AG04449 (cell line): ENCODE measurements at regions not wholly inside any gene's neighbourhood (a gene's known extent, or its start where the extent isn't known, plus 50 kb on each side); places are given as distances from the start of the nearest gene placed in this dataset.
"Not testable (repeated sequence)": the region's sequence is repeated elsewhere in the genome, so short reads cannot be mapped to it uniquely, and the experiment has no call there.

Source experiments
- CTCF ChIA-PET: fragments of 350-600 bp; formaldehyde crosslinking; extraction: SDS; loops from one replicate; lab custom pipeline; 2021; ENCODE audit warnings: antibody characterized with exemption; lab: Yijun Ruan, JAX
- POLR2A ChIA-PET: fragments of 400-600, 350-600 bp; formaldehyde crosslinking; extraction: SDS; loops from one replicate; lab custom pipeline; 2020; ENCODE audit warnings: antibody characterized with exemption, inconsistent platforms; lab: Yijun Ruan, JAX
- DNase-seq: peaks from one replicate; pipeline ENCODE4 v3.0.0-alpha.2; 2010; ENCODE audit warnings: low read depth, low spot score
- H3K4me3 ChIP-seq: 2 replicates; pipeline ENCODE4 v1.5.1; 2011; ENCODE audit warnings: low read depth, mild to moderate bottlenecking, control low read depth, low read length
- TF ChIP-seq, protein P1 (sequence below): IDR thresholded peaks from one replicate; pipeline ENCODE4 v1.5.1; 2011; ENCODE audit warnings: mild to moderate bottlenecking, moderate library complexity, low read length, control low read depth, inconsistent platforms; ENCODE audit not compliant: insufficient read depth; ENCODE audit errors: missing control alignments

- no peak overlapping the region for H3K4me3 ChIP-seq
- TF ChIP-seq, protein P1, sequence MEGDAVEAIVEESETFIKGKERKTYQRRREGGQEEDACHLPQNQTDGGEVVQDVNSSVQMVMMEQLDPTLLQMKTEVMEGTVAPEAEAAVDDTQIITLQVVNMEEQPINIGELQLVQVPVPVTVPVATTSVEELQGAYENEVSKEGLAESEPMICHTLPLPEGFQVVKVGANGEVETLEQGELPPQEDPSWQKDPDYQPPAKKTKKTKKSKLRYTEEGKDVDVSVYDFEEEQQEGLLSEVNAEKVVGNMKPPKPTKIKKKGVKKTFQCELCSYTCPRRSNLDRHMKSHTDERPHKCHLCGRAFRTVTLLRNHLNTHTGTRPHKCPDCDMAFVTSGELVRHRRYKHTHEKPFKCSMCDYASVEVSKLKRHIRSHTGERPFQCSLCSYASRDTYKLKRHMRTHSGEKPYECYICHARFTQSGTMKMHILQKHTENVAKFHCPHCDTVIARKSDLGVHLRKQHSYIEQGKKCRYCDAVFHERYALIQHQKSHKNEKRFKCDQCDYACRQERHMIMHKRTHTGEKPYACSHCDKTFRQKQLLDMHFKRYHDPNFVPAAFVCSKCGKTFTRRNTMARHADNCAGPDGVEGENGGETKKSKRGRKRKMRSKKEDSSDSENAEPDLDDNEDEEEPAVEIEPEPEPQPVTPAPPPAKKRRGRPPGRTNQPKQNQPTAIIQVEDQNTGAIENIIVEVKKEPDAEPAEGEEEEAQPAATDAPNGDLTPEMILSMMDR = no peak
- ChIA-PET POLR2A (no interaction called here), CTCF (interaction anchor here (1.1 kb wide), 1 partner anchor 484 kb away, joined by 3 read pairs; no protein-coding TSS in a partner anchor)
- DNase-seq = no peak
Measured at GRCh38 chr1:102472520-102472919, 475.8 kb upstream of the OLFM3 start.

DNA sequence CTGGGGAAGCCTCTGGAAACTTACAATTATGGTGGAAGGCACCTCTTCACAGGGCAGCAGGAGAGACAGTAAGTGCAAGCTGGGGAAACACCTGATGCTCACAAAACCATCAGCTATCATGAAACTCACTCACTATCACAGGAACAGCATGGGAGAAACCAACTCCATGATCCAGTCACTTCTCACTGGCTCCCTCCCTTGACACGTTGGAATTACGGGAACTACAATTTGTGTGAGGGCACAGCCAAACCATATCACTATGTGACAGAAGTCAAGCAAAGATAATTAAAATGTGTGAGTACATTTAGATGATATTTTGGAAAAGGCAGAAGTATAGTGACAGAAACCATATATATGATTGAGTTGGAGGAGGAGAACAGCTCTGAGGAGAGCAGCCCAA is 474.0 kb upstream of the OLFM3 start:
- TF ChIP-seq, protein P1 = no peak
- POLR2A ChIA-PET = no interaction called here
- no peak for DNase-seq
- CTCF ChIA-PET = no interaction called here
- H3K4me3 ChIP-seq = no peak overlapping the region

DNA sequence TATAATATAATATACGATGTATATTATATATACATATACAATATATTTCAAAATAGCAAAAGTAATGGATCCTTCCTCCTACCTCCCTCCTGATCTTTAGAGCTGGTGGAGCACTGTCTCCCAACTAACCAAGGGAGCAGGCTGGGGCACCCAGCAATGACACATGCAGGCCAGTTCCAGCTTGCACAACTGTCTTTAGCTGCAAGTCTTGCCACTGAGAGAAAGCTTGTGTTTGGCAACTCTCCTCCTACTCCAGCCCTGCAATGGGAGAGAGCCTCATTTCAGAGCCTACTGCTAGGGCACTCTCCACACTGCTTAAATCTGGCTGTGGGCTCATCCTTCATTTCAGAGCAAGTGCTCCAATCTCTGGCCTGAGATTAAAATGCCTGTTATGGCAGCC is 469.8 kb upstream of the OLFM3 start:
- CTCF ChIA-PET = no interaction called here
- POLR2A ChIA-PET = no interaction called here
- TF ChIP-seq, protein P1 = no peak
- no peak for DNase-seq
- H3K4me3 ChIP-seq = no peak overlapping the region

- H3K4me3 ChIP-seq = no peak overlapping the region
- TF ChIP-seq, protein P1 = no peak
- POLR2A ChIA-PET = no interaction called here
- CTCF ChIA-PET = no interaction called here
- no peak for DNase-seq
Measured at GRCh38 chr1:102463328-102463727, 466.6 kb upstream of the OLFM3 start.

DNA sequence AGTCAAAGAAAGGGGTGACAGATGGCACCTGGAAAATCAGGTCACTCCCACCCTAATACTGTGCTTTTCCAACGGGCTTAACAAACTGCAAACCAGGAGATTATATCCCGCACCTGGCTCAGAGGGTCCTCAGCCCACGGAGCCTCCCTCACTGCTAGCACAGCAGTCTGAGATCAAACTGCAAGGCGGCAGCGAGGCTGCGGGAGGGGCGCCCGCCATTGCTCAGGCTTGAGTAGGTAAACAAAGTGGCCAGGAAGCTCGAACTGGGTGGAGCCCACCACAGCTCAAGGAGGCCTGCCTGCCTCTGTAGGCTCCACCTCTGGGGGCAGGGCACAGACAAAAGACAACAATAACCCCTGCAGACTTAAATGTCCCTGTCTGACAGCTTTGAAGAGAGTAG is 445.6 kb upstream of the OLFM3 start:
- CTCF ChIA-PET, DNase-seq, H3K4me3 ChIP-seq, POLR2A ChIA-PET: not testable (repeated sequence)

GRCh38 chr1:102435483-102435882 is 438.8 kb upstream of the OLFM3 start:
- POLR2A ChIA-PET = no interaction called here
- CTCF ChIA-PET = no interaction called here
- TF ChIP-seq, protein P1 = no peak
- no peak overlapping the region for H3K4me3 ChIP-seq
- no peak for DNase-seq

DNA sequence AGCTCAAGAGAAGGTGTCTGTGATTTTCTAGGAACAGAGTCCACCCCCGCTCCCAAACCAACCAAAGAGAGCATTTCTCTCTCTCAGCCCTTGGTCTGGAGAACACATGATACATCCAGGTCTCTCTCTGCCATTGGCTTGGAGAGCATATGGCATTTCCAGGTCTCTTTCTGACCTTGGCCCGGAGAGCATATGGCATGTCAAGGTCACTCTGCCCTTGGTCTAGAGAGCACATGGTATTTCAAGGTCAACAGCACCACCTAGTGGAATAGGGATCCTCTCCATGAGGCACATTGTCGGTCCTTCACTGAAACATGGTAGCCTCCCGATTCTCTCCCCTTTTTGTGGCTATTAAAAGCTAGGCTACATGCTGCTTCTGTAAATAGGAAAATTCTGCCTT is 437.7 kb upstream of the OLFM3 start:
- no peak for DNase-seq
- H3K4me3 ChIP-seq = no peak overlapping the region
- ChIA-PET POLR2A (no interaction called here), CTCF (no interaction called here)
- TF ChIP-seq, protein P1 = no peak
